HepG2 (cell line): ENCODE measurements at regions not wholly inside any gene's neighbourhood (a gene's known extent, or its start where the extent isn't known, plus 50 kb on each side); places are given as distances from the start of the nearest gene placed in this dataset.

Experiments
- ATAC-seq: fragments of 200-7000 bp; cut with Tn5 transposase; 3 replicates; pipeline ENCODE4 v1.9.1; 2020; ENCODE audit warnings: mild to moderate bottlenecking, moderate library complexity
- BruUV-seq: library from RNA; stranded (reverse); fragments of 400-500 nt; replicated peaks from 2 replicates; lab custom pipeline; 2021; lab: Mats Ljungman, UMichigan
- CTCF ChIA-PET: fragments of 300-600 bp; formaldehyde crosslinking; extraction: SDS; loops from one replicate; lab custom pipeline; 2021; ENCODE audit warnings: low total read pairs, inconsistent platforms, low intra/inter-chr PET ratio; lab: Yijun Ruan, JAX
- POLR2A ChIA-PET: fragments of 350-600 bp; sonication (Branson Sonifier 250); formaldehyde crosslinking; loops from one replicate; lab custom pipeline; 2020; ENCODE audit warnings: antibody characterized with exemption, inconsistent platforms; lab: Yijun Ruan, JAX
- DNase-seq: peaks from one replicate; pipeline ENCODE4 v3.0.0-alpha.2; 2015; ENCODE audit warnings: low spot score
- FAIRE-seq: peaks from 3 replicates; lab custom pipeline; 2011; peaks lifted over from hg19 to GRCh38; lab: Jason Lieb, UNC
- H2AFZ ChIP-seq: one replicate; pipeline ENCODE4 v1.6.1; 2011; ENCODE audit warnings: low read length, inconsistent platforms
- H3K27ac ChIP-seq: fragments of 300-600 bp; 3 replicates; pipeline ENCODE4 v1.8.0; 2011; ENCODE audit warnings: mixed run types, mild to moderate bottlenecking, mixed read lengths, low read length, inconsistent platforms; ENCODE audit not compliant: insufficient read depth; ENCODE audit errors: extremely low read length
- H3K27me3 ChIP-seq, 2 experiments: fragments of 200-600 bp in 1 of 2; 2 replicates in 1 of 2; 3 replicates in 1 of 2; pipeline versions ENCODE4 v1.6.0 to v1.8.0; 2011; ENCODE audit warnings: low read length in 2 of 2, mild to moderate bottlenecking in 2 of 2, moderate library complexity in 2 of 2, inconsistent platforms in 1 of 2; ENCODE audit not compliant: insufficient read depth in 2 of 2, control insufficient read depth in 1 of 2
- H3K36me3 ChIP-seq, 2 experiments: fragments of 200-600 bp in 1 of 2; replicated peaks in 1 of 2; 2 replicates in 1 of 2; 3 replicates in 1 of 2; pipeline versions ENCODE4 v1.5.1 to v1.8.0; 2011; ENCODE audit warnings: low read length in 2 of 2, inconsistent platforms in 1 of 2; ENCODE audit not compliant: insufficient read depth in 2 of 2, control insufficient read depth in 1 of 2
- H3K4me1 ChIP-seq: 2 replicates; pipeline ENCODE4 v1.5.1; 2012; ENCODE audit warnings: low read length, inconsistent platforms; ENCODE audit not compliant: insufficient read depth
- H3K4me2 ChIP-seq: 2 replicates; pipeline ENCODE4 v1.6.0; 2011; ENCODE audit warnings: low read depth, low read length, inconsistent platforms
- H3K4me3 ChIP-seq, 3 experiments: fragments of 200-600 bp in 1 of 3; sonication (generic), shearing (Covaris generic) in 1 of 3; replicated peaks in 1 of 3; 2 replicates each; pipeline ENCODE4 v1.5.1; 2011 to 2016; ENCODE audit warnings: low read length in 3 of 3, inconsistent platforms in 2 of 3, low read depth in 2 of 3, mild to moderate bottlenecking in 2 of 3, control low read depth in 1 of 3, mixed read lengths in 1 of 3; ENCODE audit not compliant: insufficient read depth in 1 of 3
- H3K79me2 ChIP-seq: one replicate; pipeline ENCODE4 v1.6.1; 2011; ENCODE audit warnings: low read length, inconsistent platforms; ENCODE audit not compliant: insufficient read depth
- H3K9ac ChIP-seq: 2 replicates; pipeline ENCODE4 v1.6.0; 2011; ENCODE audit warnings: mild to moderate bottlenecking, low read depth, low read length, inconsistent platforms; ENCODE audit not compliant: insufficient read depth
- H3K9me3 ChIP-seq: 2 replicates; pipeline ENCODE4 v1.5.1; 2012; ENCODE audit warnings: mild to moderate bottlenecking, low read length
- H4K20me1 ChIP-seq: 2 replicates; pipeline ENCODE4 v1.6.0; 2011; ENCODE audit warnings: inconsistent platforms, mild to moderate bottlenecking, low read length, moderate library complexity; ENCODE audit not compliant: insufficient read depth
- ATF7-NPFF ChIP-seq: sonication (generic); formaldehyde crosslinking; IDR thresholded peaks from 2 replicates; pipeline ENCODE4 v1.8.1; 2023; ENCODE audit warnings: mild to moderate bottlenecking, low read depth, missing genetic modification reagents, moderate library complexity
- KDM5A ChIP-seq: fragments of 200-600 bp; sonication (generic); IDR thresholded peaks from 2 replicates; pipeline ENCODE4 v1.7.0; 2018; ENCODE audit warnings: antibody characterized with exemption, mild to moderate bottlenecking, low read length, borderline replicate concordance
- MYPOP ChIP-seq: sonication (generic); formaldehyde crosslinking; IDR thresholded peaks from 2 replicates; pipeline ENCODE4 v1.8.1; 2023; ENCODE audit warnings: mild to moderate bottlenecking, moderate library complexity, missing genetic modification reagents
- PLSCR1 ChIP-seq: sonication (generic); formaldehyde crosslinking; IDR thresholded peaks from 2 replicates; pipeline ENCODE4 v1.5.0; 2020; ENCODE audit warnings: missing genetic modification reagents, mild to moderate bottlenecking, borderline replicate concordance
- ZBTB46 ChIP-seq: sonication (generic); formaldehyde crosslinking; IDR thresholded peaks from 2 replicates; pipeline ENCODE4 v1.4.0; 2020; ENCODE audit warnings: mild to moderate bottlenecking, missing genetic modification reagents, borderline replicate concordance
- ZNF468 ChIP-seq: sonication (generic); formaldehyde crosslinking; IDR thresholded peaks from 2 replicates; pipeline ENCODE4 v1.8.0; 2022; ENCODE audit warnings: mild to moderate bottlenecking, moderate library complexity, missing genetic modification reagents
- ZNF580 ChIP-seq: IDR thresholded peaks from 2 replicates; pipeline ENCODE4 v1.6.1; 2016; ENCODE audit warnings: low read depth, borderline replicate concordance
- ZNF891 ChIP-seq: sonication (generic); formaldehyde crosslinking; IDR thresholded peaks from 2 replicates; pipeline ENCODE4 v1.5.0; 2020; ENCODE audit warnings: mild to moderate bottlenecking, missing genetic modification reagents
- WGBS: methylation state at CpG from one replicate; pipeline ENCODE4 v1.1.6; 2017; ENCODE audit warnings: low lambda C conversion rate; 5-methylcytosine and 5-hydroxymethylcytosine counted together
- in situ Hi-C: cut with HindIII; loops from 2 replicates; pipeline ENCODE4 v1.10.0; 2017; ENCODE audit warnings: low pct_unique_long_range_greater_than_20kb; ENCODE audit not compliant: extremely low pct_ligation_motif_present
- intact Hi-C: fragments of 100-400 bp; cut with micrococcal nuclease; formaldehyde crosslinking; loops from one replicate; pipeline ENCODE4 v1.10.0; 2022; ENCODE audit not compliant: unreplicated experiment
- TF ChIP-seq, protein P1 (sequence below): sonication (generic); formaldehyde crosslinking; IDR thresholded peaks from 2 replicates; pipeline ENCODE4 v1.8.1; 2022; ENCODE audit warnings: mild to moderate bottlenecking, missing genetic modification reagents
- TF ChIP-seq, protein P2 (sequence below): sonication (generic); formaldehyde crosslinking; IDR thresholded peaks from 2 replicates; pipeline ENCODE4 v1.5.0; 2020; ENCODE audit warnings: missing genetic modification reagents

DNA sequence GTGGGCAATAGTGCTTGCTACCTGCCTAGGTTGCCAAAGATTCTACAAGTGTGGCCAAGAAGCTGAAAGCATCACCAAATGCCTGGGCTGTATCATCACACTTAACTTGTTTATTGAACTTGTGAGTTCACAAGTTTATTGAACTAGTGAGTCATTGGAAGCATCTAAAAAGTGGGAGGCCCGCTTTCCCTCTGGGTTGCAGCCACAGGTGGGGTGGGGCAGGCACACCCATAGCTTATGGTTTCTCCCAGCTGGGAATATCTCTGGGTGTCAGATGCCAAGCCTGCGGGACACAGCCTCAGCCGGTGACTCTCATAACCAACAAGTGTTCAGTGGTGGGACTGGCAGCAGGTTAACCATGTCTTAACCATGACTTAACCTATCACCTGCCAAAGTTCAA, 145.9 kb upstream of the FAM13C start:
- CTCF ChIA-PET: no interaction called here
- no TSS peak for BruUV-seq
- DNase-seq: no peak

More for the DNA sequence above, 145.9 kb upstream of the FAM13C start:
- no peak overlapping the region for H3K4me3 ChIP-seq
- POLR2A ChIA-PET: no interaction called here
- peaks cover 0 to 2% of the 10 kb centered on the region in 2 experiments; a peak in 1 of 5 replicates for H3K27me3 ChIP-seq
- WGBS: 0% methylated on average over 3 of the region's 3 CpGs
- TF ChIP-seq ATF7-NPFF: no peak
- no peak for TF ChIP-seq ZNF468
- TF ChIP-seq KDM5A: no peak
- TF ChIP-seq ZNF891: no peak
- TF ChIP-seq MYPOP (CRISPR knock-in tag): no peak
- TF ChIP-seq, protein P1, sequence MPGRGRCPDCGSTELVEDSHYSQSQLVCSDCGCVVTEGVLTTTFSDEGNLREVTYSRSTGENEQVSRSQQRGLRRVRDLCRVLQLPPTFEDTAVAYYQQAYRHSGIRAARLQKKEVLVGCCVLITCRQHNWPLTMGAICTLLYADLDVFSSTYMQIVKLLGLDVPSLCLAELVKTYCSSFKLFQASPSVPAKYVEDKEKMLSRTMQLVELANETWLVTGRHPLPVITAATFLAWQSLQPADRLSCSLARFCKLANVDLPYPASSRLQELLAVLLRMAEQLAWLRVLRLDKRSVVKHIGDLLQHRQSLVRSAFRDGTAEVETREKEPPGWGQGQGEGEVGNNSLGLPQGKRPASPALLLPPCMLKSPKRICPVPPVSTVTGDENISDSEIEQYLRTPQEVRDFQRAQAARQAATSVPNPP (CRISPR knock-in tag): no peak
- TF ChIP-seq ZNF580 (CRISPR knock-in tag): no peak
- TF ChIP-seq, protein P2, sequence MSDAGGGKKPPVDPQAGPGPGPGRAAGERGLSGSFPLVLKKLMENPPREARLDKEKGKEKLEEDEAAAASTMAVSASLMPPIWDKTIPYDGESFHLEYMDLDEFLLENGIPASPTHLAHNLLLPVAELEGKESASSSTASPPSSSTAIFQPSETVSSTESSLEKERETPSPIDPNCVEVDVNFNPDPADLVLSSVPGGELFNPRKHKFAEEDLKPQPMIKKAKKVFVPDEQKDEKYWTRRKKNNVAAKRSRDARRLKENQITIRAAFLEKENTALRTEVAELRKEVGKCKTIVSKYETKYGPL: no peak
- no peak for TF ChIP-seq PLSCR1 (CRISPR knock-in tag)
- TF ChIP-seq ZBTB46 (CRISPR knock-in tag): no peak
- no peaks in the 10 kb centered on the region for H3K36me3 ChIP-seq
- no peaks in the 10 kb centered on the region for H3K9me3 ChIP-seq
- no peak overlapping the region for H3K27ac ChIP-seq
- H3K9ac ChIP-seq: no peak overlapping the region
- H3K4me2 ChIP-seq: no peak overlapping the region
- H3K4me1 ChIP-seq: no peaks in the 10 kb centered on the region
- in situ Hi-C loops (no loop called here), intact Hi-C loops (no loop called here)
- no peak overlapping the region for H2AFZ ChIP-seq
- no peaks in the 10 kb centered on the region for H4K20me1 ChIP-seq
- FAIRE-seq (no peak), ATAC-seq (no peak)
- no peaks in the 10 kb centered on the region for H3K79me2 ChIP-seq
